ENCODE measurements at regions not wholly inside any gene's neighbourhood (a gene's known extent, or its start where the extent isn't known, plus 50 kb on each side); places are given as distances from the start of the nearest gene placed in this dataset.
"Not testable (repeated sequence)": the region's sequence is repeated elsewhere in the genome, so short reads cannot be mapped to it uniquely, and the experiment has no call there.

GRCh38 chrX:39769748-39770147 lies 328.0 kb downstream of the BCOR start:
- DNase-seq (ENCODE audit: low read depth) = no peak

GRCh38 chrX:39771089-39771488 lies 326.7 kb downstream of the BCOR start:
- no peak for DNase-seq (ENCODE audit: low read depth)

- DNase-seq (ENCODE audit: low read depth) = no peak
Measured at GRCh38 chrX:39772057-39772832, 325.5 kb downstream of the BCOR start.

GRCh38 chrX:39773150-39773549 lies 324.6 kb downstream of the BCOR start:
- DNase-seq (ENCODE audit: low read depth) = no peak

GRCh38 chrX:39773923-39774773 lies 323.6 kb downstream of the BCOR start:
- DNase-seq (ENCODE audit: low read depth) = no peak

- no peak for DNase-seq (ENCODE audit: low read depth)
Measured at GRCh38 chrX:39774774-39775328, 322.9 kb downstream of the BCOR start.

GRCh38 chrX:39777623-39778025 lies 320.1 kb downstream of the BCOR start:
- DNase-seq (ENCODE audit: low read depth) = no peak

GRCh38 chrX:39779952-39780783 lies 317.6 kb downstream of the BCOR start:
- DNase-seq (ENCODE audit: low read depth) = no peak

GRCh38 chrX:39782276-39782675 lies 315.5 kb downstream of the BCOR start:
- no peak for DNase-seq (ENCODE audit: low read depth)

GRCh38 chrX:39787999-39788398 lies 309.8 kb downstream of the BCOR start:
- no peak for DNase-seq (ENCODE audit: low read depth)

GRCh38 chrX:39788521-39788920 lies 309.2 kb downstream of the BCOR start:
- DNase-seq (ENCODE audit: low read depth) = no peak

- no peak for DNase-seq (ENCODE audit: low read depth)
Measured at GRCh38 chrX:39791691-39792090, 306.1 kb downstream of the BCOR start.

- DNase-seq (ENCODE audit: low read depth) = no peak
Measured at GRCh38 chrX:39795605-39796004, 302.2 kb downstream of the BCOR start.

- DNase-seq (ENCODE audit: low read depth) = no peak
Measured at GRCh38 chrX:39796856-39797255, 300.9 kb downstream of the BCOR start.

GRCh38 chrX:39798488-39798887 lies 299.3 kb downstream of the BCOR start:
- not testable (repeated sequence) for DNase-seq (ENCODE audit: low read depth)

GRCh38 chrX:39802354-39802753 lies 295.4 kb downstream of the BCOR start:
- no peak for DNase-seq (ENCODE audit: low read depth)

GRCh38 chrX:39802908-39803307 lies 294.9 kb downstream of the BCOR start:
- no peak for DNase-seq (ENCODE audit: low read depth)

GRCh38 chrX:39805022-39805421 lies 292.7 kb downstream of the BCOR start:
- no peak for DNase-seq (ENCODE audit: low read depth)

GRCh38 chrX:39805825-39806224 lies 291.9 kb downstream of the BCOR start:
- no peak for DNase-seq (ENCODE audit: low read depth)

- no peak for DNase-seq (ENCODE audit: low read depth)
Measured at GRCh38 chrX:39808471-39808917, 289.3 kb downstream of the BCOR start.

GRCh38 chrX:39809331-39809730 lies 288.4 kb downstream of the BCOR start:
- no peak for DNase-seq (ENCODE audit: low read depth)

- DNase-seq (ENCODE audit: low read depth) = no peak
Measured at GRCh38 chrX:39810901-39811300, 286.9 kb downstream of the BCOR start.

All from HS-27A (cell line).